Hepatocyte (in vitro differentiated cells): ENCODE measurements at regions not wholly inside any gene's neighbourhood (a gene's known extent, or its start where the extent isn't known, plus 50 kb on each side); places are given as distances from the start of the nearest gene placed in this dataset.

Experiments
- CTCF ChIP-seq: fragments of 200-600 bp; sonication (generic); IDR thresholded peaks from 2 replicates; pipeline ENCODE4 v1.5.1; 2016; ENCODE audit warnings: antibody characterized with exemption, mild to moderate bottlenecking; ENCODE audit not compliant: poor library complexity
- EZH2 ChIP-seq: fragments of 200-600 bp; sonication (generic); IDR thresholded peaks from 2 replicates; pipeline ENCODE4 v1.6.1; 2016; ENCODE audit warnings: antibody characterized with exemption, mild to moderate bottlenecking, borderline replicate concordance

DNA sequence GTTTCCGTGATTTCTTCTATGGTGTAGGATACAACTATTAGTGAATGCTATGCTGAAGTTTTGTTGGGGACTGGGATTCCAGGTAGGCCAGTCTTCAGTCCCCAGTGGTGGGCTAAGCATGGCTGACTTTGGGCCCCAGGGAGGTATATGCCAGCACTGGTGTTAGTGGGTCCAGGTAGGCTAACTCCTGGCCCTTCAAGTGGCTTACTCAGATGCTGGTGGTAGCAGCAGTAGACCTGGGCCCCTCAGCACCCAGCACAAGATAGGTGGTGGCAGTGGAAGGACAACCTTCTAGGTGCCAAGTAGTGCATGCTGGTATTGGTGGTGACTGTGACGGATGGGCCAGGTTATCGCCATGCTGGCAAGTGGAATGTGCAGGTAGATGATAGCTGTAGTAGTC lies 955.1 kb downstream of the TMTC2 start:
- no peak for TF ChIP-seq CTCF
- no peak for TF ChIP-seq EZH2
